C4-2B (cell line): ENCODE measurements at regions not wholly inside any gene's neighbourhood (a gene's known extent, or its start where the extent isn't known, plus 50 kb on each side); places are given as distances from the start of the nearest gene placed in this dataset.

Source experiments
- H3K27ac ChIP-seq: fragments of 450-650 bp; 2 replicates; pipeline ENCODE4 v1.5.1; 2017
- CTCF ChIP-seq: fragments of 450-650 bp; conservative IDR thresholded peaks from 2 replicates; pipeline ENCODE4 v1.5.1; 2017; ENCODE audit warnings: mild to moderate bottlenecking
- ZFX ChIP-seq: fragments of 450-650 bp; IDR thresholded peaks from 2 replicates; pipeline ENCODE4 v1.6.1; 2017

GRCh38 chr16:7278636-7279035, 54.0 kb upstream of the RBFOX1 start:
- no peak overlapping the region for H3K27ac ChIP-seq
- TF ChIP-seq ZFX (no peak), CTCF (no peak)

- TF ChIP-seq ZFX = no peak
- H3K27ac ChIP-seq = no peak overlapping the region
Measured at GRCh38 chr16:7272567-7273158, 60.0 kb upstream of the RBFOX1 start.

GRCh38 chr16:7271486-7271885, 61.2 kb upstream of the RBFOX1 start:
- H3K27ac ChIP-seq = no peak overlapping the region
- no peak for TF ChIP-seq CTCF
- TF ChIP-seq ZFX = no peak

GRCh38 chr16:7270823-7271222, 61.8 kb upstream of the RBFOX1 start:
- no peak for TF ChIP-seq CTCF
- H3K27ac ChIP-seq = no peak overlapping the region

GRCh38 chr16:7270006-7270405, 62.6 kb upstream of the RBFOX1 start:
- TF ChIP-seq CTCF (no peak), ZFX (no peak)
- no peak overlapping the region for H3K27ac ChIP-seq

- no peak overlapping the region for H3K27ac ChIP-seq
- TF ChIP-seq CTCF (peak; percentile 82), ZFX (no peak)
Measured at GRCh38 chr16:7268182-7268581, 64.5 kb upstream of the RBFOX1 start.

GRCh38 chr16:7257016-7257415, 75.6 kb upstream of the RBFOX1 start:
- no peak overlapping the region for H3K27ac ChIP-seq
- no peak for TF ChIP-seq ZFX
- TF ChIP-seq CTCF = no peak

GRCh38 chr16:7246578-7246977, 86.1 kb upstream of the RBFOX1 start:
- TF ChIP-seq CTCF (no peak), ZFX (no peak)
- H3K27ac ChIP-seq = no peak overlapping the region
